ENCODE measurements at regions not wholly inside any gene's neighbourhood (a gene's known extent, or its start where the extent isn't known, plus 50 kb on each side); places are given as distances from the start of the nearest gene placed in this dataset.

DNA sequence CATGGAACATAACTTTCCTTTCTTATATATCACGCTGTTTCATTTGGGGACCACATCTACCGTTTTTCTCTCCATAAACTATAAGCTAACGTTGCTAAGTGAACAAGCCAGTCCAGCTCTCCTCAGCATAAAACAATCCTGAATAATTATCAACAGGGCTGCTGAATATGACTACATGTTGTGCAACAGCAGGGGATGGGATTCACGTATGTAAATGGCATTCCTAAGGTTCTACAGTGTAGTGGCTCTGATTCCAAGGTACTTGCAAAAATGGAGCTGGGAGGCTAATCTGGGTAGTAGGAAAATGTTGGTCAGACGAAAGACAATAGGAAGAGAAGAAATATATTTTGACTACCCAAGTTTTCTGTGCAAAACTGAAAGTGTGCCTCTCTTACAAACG lies 262.8 kb downstream of the RWDD3 start:
- Histone ChIP-seq H3K4me1 (ENCODE audit: control insufficient read depth in 4 of 4, insufficient read depth in 4 of 4, low read length in 3 of 4) (no peaks in the 10 kb centered on the region), H3K9me3 (ENCODE audit: control insufficient read depth in 4 of 4, low read length in 3 of 4) (no peaks in the 10 kb centered on the region), H3K27me3 (ENCODE audit: control insufficient read depth in 4 of 4, insufficient read depth in 4 of 4, low read length in 3 of 4) (no peaks in the 10 kb centered on the region), H3K27ac (ENCODE audit: low read depth in 1 of 2, low read length in 2 of 2) (no peak overlapping the region), H3K4me3 (ENCODE audit: low read depth in 1 of 3, low read length in 3 of 3) (no peak overlapping the region), H3K36me3 (ENCODE audit: control insufficient read depth in 4 of 4, insufficient read depth in 3 of 4, low read depth in 1 of 4, low read length in 3 of 4) (no peaks in the 10 kb centered on the region), H3K9ac (ENCODE audit: low read depth in 1 of 2, low read length in 2 of 2) (no peak overlapping the region)
- TF ChIP-seq NR2F2 (IDR thresholded peaks at IDR 0.05) (no peak), ATF3 (IDR thresholded peaks at IDR 0.05) (no peak), HNF4G (IDR thresholded peaks at IDR 0.05) (no peak), FOXA2 (IDR thresholded peaks at IDR 0.05) (no peak), FOXA1 (IDR thresholded peaks at IDR 0.05) (no peak), GABPA (IDR thresholded peaks at IDR 0.05 in 1 of 2, conservative IDR thresholded peaks at IDR 0.05 in 1 of 2) (no peak), ZBTB33 (IDR thresholded peaks at IDR 0.05) (no peak), SP1 (IDR thresholded peaks at IDR 0.05) (no peak), RXRA (IDR thresholded peaks at IDR 0.05) (no peak), RAD21 (IDR thresholded peaks at IDR 0.05) (no peak), HNF4A (conservative IDR thresholded peaks at IDR 0.05) (no peak)
- TF ChIP-seq, protein P1, sequence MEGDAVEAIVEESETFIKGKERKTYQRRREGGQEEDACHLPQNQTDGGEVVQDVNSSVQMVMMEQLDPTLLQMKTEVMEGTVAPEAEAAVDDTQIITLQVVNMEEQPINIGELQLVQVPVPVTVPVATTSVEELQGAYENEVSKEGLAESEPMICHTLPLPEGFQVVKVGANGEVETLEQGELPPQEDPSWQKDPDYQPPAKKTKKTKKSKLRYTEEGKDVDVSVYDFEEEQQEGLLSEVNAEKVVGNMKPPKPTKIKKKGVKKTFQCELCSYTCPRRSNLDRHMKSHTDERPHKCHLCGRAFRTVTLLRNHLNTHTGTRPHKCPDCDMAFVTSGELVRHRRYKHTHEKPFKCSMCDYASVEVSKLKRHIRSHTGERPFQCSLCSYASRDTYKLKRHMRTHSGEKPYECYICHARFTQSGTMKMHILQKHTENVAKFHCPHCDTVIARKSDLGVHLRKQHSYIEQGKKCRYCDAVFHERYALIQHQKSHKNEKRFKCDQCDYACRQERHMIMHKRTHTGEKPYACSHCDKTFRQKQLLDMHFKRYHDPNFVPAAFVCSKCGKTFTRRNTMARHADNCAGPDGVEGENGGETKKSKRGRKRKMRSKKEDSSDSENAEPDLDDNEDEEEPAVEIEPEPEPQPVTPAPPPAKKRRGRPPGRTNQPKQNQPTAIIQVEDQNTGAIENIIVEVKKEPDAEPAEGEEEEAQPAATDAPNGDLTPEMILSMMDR (IDR thresholded peaks at IDR 0.05; ENCODE audit: low read depth, low read length, missing input control) = no peak
- 86% methylated on average over 6 of the region's 6 CpGs for WGBS
- DNase-seq (ENCODE audit: low spot score) = no peak

- no peak for DNase-seq (ENCODE audit: low spot score)
- no peaks in the 10 kb centered on the region for H3K36me3 ChIP-seq (ENCODE audit: control insufficient read depth in 4 of 4, insufficient read depth in 3 of 4, low read depth in 1 of 4, low read length in 3 of 4)
- no peaks in the 10 kb centered on the region for H3K9me3 ChIP-seq (ENCODE audit: control insufficient read depth in 4 of 4, low read length in 3 of 4)
- no peaks in the 10 kb centered on the region for H3K27me3 ChIP-seq (ENCODE audit: control insufficient read depth in 4 of 4, insufficient read depth in 4 of 4, low read length in 3 of 4)
- H3K4me1 ChIP-seq (ENCODE audit: control insufficient read depth in 4 of 4, insufficient read depth in 4 of 4, low read length in 3 of 4) = no peaks in the 10 kb centered on the region
- no peak overlapping the region for H3K4me3 ChIP-seq (ENCODE audit: low read depth in 1 of 3, low read length in 3 of 3)
- 85% methylated on average over 4 of the region's 4 CpGs for WGBS
- H3K9ac ChIP-seq (ENCODE audit: low read depth in 1 of 2, low read length in 2 of 2) = no peak overlapping the region
- TF ChIP-seq JUND (IDR thresholded peaks at IDR 0.05) (no peak), TAF1 (conservative IDR thresholded peaks at IDR 0.05) (no peak)
- H3K27ac ChIP-seq (ENCODE audit: low read depth in 1 of 2, low read length in 2 of 2) = no peak overlapping the region
Measured at GRCh38 chr1:95497566-95497965, 263.6 kb downstream of the RWDD3 start.

DNA sequence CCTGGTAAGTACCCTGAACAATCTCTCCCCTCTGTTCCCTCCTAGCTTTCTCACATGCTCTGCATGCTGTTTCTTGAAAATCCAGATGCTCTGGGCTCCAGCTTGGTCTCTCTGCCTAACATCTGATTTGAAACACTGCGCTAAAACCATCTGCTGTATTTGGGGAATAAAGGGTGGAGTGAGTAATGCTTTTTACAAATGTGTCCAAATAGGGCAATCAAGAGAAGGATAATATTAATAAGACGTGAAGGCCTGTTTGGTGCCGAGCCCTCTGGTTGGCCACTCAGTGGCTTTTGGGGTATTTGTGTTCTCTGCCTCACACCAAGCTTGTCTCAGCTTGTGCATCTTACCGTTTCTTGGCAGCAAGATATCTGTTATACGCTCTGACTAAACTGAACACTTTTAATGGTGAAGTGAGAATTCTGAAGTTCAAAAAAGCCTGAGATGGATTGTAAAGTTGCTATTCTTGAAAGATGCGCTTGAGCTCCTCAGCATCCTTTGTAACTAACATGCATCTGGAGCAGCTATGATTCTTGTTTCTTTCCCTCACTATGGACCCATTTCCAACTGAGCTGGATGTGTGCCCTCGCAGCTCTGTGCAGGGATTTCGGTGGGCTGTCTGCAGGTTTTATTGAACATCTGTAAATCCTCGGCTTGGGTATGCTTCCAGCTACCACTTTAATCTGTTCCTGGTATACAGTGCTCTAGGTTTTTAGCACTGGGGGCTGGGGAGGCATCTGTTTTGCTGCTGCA lies 269.4 kb downstream of the RWDD3 start:
- TF ChIP-seq ATF3 (IDR thresholded peaks at IDR 0.05) = no peak
- no peak for TF ChIP-seq REST (IDR thresholded peaks at IDR 0.05)
- no peak for TF ChIP-seq TAF1 (conservative IDR thresholded peaks at IDR 0.05)
- no peak for TF ChIP-seq ZBTB33 (IDR thresholded peaks at IDR 0.05)
- H3K9me3 ChIP-seq (ENCODE audit: control insufficient read depth in 4 of 4, low read length in 3 of 4) = no peaks in the 10 kb centered on the region
- no peak overlapping the region for H3K4me3 ChIP-seq (ENCODE audit: low read depth in 1 of 3, low read length in 3 of 3)
- H3K36me3 ChIP-seq (ENCODE audit: control insufficient read depth in 4 of 4, insufficient read depth in 3 of 4, low read depth in 1 of 4, low read length in 3 of 4) = no peaks in the 10 kb centered on the region
- no peak for DNase-seq (ENCODE audit: low spot score)
- H3K4me1 ChIP-seq (ENCODE audit: control insufficient read depth in 4 of 4, insufficient read depth in 4 of 4, low read length in 3 of 4) = no peaks in the 10 kb centered on the region
- WGBS = 85% methylated on average over 9 of the region's 9 CpGs
- H3K27me3 ChIP-seq (ENCODE audit: control insufficient read depth in 4 of 4, insufficient read depth in 4 of 4, low read length in 3 of 4) = peaks cover 0 to 2% (median 0%) of the 10 kb centered on the region in 4 donors
- no peak overlapping the region for H3K9ac ChIP-seq (ENCODE audit: low read depth in 1 of 2, low read length in 2 of 2)
- H3K27ac ChIP-seq (ENCODE audit: low read depth in 1 of 2, low read length in 2 of 2) = no peak overlapping the region

Measured in liver (tissue), 8 donors.